ACC112 (cell line): ENCODE measurements at regions not wholly inside any gene's neighbourhood (a gene's known extent, or its start where the extent isn't known, plus 50 kb on each side); places are given as distances from the start of the nearest gene placed in this dataset.

Source experiments
- H2AFZ ChIP-seq: fragments of 200-600 bp; sonication (generic); one replicate; pipeline ENCODE4 v1.6.0; 2017; ENCODE audit warnings: antibody characterized with exemption, low read length; ENCODE audit not compliant: unreplicated experiment
- H3K27ac ChIP-seq: fragments of 200-600 bp; sonication (generic); 2 replicates; pipeline ENCODE4 v1.5.1; 2014; ENCODE audit warnings: low read depth, mild to moderate bottlenecking, antibody characterized with exemption, low read length, moderate library complexity
- H3K27me3 ChIP-seq: fragments of 200-600 bp; sonication (generic); 2 replicates; pipeline ENCODE4 v1.6.1; 2014; ENCODE audit warnings: mild to moderate bottlenecking, antibody characterized with exemption, low read length, moderate library complexity, mixed read lengths; ENCODE audit not compliant: insufficient read depth
- H3K36me3 ChIP-seq: fragments of 200-600 bp; sonication (generic); 2 replicates; pipeline ENCODE4 v1.6.1; 2016; ENCODE audit warnings: mild to moderate bottlenecking, antibody characterized with exemption, low read length, moderate library complexity, mixed read lengths; ENCODE audit not compliant: insufficient read depth
- H3K4me1 ChIP-seq: fragments of 200-600 bp; sonication (generic); one replicate; pipeline ENCODE4 v1.6.1; 2016; ENCODE audit warnings: low read length, mixed read lengths; ENCODE audit not compliant: insufficient read depth, unreplicated experiment, control insufficient read depth
- H3K4me3 ChIP-seq: fragments of 200-600 bp; sonication (generic); 2 replicates; pipeline ENCODE4 v1.5.1; 2014; ENCODE audit warnings: mild to moderate bottlenecking, low read depth, low read length
- H3K79me2 ChIP-seq: fragments of 200-600 bp; sonication (generic); one replicate; pipeline ENCODE4 v1.6.0; 2016; ENCODE audit warnings: low read length; ENCODE audit not compliant: control insufficient read depth, unreplicated experiment, insufficient read depth

DNA sequence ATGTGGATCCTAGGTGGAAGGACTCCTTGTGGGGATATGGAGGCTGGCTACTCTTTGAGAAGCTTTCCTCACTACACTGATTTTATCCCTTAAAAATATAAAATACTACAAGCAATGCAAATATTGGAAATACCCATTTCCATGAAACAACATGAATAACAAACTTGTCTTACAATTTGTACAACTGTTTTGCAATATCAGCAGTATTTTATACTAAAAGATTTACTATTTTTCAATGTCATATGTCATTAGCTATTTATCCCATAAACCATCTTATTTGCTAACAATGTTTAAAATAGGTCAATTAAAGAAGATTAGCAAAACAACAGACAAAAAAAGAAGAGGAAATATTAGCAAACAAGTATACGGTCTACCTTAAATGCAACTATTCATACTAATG is 1674.1 kb downstream of the PCDH7 start:
- no peaks in the 10 kb centered on the region for H3K36me3 ChIP-seq
- no peaks in the 10 kb centered on the region for H3K4me1 ChIP-seq
- no peaks in the 10 kb centered on the region for H3K27me3 ChIP-seq
- no peak overlapping the region for H3K4me3 ChIP-seq
- H3K27ac ChIP-seq: no peak overlapping the region
- H3K79me2 ChIP-seq: no peaks in the 10 kb centered on the region
- no peak overlapping the region for H2AFZ ChIP-seq

DNA sequence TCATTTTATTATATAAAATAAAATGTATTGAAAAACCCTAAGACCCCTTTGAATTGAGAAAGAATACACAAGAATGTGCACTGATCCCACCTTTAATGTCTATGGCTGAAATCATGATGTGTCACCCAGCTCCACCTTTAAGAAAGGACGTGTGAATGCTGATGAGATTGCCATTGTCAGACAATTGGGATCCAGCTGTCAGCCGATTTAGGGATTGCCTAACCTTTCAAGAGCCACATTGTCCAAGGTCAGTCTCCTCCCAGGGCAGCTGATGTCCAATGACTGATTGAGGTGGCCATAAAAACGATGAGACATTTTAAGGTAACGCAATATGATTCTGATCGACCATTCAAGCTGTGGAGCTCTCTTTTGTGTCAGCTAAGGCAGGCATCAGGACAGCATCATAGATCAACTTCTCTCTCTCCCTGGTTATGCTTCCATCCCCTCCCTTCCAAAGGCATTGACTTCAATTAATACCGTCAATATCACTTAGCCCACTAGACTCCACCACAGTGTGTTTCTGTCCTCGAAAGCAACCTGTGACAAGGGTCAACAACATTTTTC is 1676.4 kb downstream of the PCDH7 start:
- Histone ChIP-seq H2AFZ (no peak overlapping the region), H3K79me2 (no peaks in the 10 kb centered on the region), H3K4me3 (no peak overlapping the region), H3K27me3 (no peaks in the 10 kb centered on the region), H3K36me3 (no peaks in the 10 kb centered on the region), H3K27ac (no peak overlapping the region), H3K4me1 (no peaks in the 10 kb centered on the region)

DNA sequence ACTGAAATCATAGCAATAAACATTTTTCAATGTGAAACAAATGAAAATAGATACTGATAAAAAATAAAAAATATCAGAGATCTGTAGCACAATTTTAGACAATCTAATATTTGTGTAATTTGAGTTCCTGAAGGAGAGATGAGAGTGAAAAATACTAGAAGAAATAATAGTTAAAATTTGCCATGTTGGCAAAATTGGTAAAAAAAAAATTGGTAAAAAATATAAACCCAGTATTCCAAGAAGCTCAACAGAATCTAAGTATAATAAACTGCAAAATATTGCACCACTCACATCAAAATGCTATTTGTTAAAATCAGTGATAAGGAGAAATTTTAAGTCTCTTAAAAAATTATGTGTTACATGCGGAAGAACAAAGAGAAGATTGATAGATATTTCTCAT is 1680.7 kb downstream of the PCDH7 start:
- H3K79me2 ChIP-seq: no peaks in the 10 kb centered on the region
- H3K27me3 ChIP-seq: no peaks in the 10 kb centered on the region
- no peaks in the 10 kb centered on the region for H3K4me1 ChIP-seq
- no peaks in the 10 kb centered on the region for H3K36me3 ChIP-seq
- no peak overlapping the region for H3K4me3 ChIP-seq
- H3K27ac ChIP-seq: no peak overlapping the region
- no peak overlapping the region for H2AFZ ChIP-seq

DNA sequence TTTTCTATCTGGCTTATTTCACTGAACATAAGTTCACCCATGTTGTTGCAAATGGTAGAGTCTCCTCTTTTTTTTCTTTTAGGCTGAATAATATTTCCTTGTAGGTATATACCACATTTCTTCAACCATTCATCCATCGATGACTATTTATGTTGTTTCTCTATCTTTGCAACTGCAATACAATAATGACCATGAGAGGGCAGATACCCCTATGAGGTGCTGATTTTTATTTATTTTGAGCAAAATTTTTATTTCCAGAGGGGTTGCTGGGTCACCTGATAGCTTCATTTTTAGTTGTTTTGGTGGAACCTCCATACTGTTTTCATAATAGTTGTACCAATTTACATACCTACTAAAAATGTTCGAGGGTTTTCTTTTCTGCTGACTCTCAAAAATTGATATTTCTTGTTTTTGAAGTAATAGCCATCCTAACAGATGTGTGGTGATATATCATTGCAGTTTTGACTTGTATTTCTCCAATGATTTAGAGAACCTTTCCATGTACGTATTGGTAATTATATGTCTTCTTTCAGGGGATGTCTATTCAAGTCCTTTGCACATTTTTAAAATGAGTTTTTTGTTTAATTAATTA is 1697.0 kb downstream of the PCDH7 start:
- Histone ChIP-seq H3K27me3 (no peaks in the 10 kb centered on the region), H3K36me3 (0 out of 2 replicates have a peak, but pooled peaks cover 4% of the 10 kb centered on the region), H3K79me2 (no peaks in the 10 kb centered on the region), H3K4me3 (no peak overlapping the region), H3K27ac (no peak overlapping the region), H2AFZ (no peak overlapping the region), H3K4me1 (no peaks in the 10 kb centered on the region)

DNA sequence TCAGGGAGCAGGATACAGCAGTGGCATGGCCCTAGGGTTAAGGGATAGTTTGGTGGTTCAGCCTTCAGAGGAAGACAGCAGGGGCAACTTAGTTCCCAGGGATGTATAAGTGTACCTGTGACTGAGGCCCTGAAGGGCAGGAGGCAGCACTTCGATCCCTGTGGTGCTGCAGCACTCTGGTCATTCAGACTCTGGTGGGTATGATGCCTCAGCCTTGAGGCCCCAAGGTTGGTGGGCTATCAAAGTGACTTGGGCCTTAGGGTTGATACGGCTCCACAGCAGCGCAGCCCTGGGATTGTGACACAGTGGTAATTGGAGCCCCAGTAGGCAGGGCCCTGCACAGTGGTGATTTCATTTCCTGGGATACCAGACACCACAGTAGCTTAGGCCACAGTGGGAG is 1703.1 kb downstream of the PCDH7 start:
- Histone ChIP-seq H3K79me2 (no peaks in the 10 kb centered on the region), H3K27me3 (no peaks in the 10 kb centered on the region), H2AFZ (no peak overlapping the region), H3K4me1 (no peaks in the 10 kb centered on the region), H3K36me3 (0 out of 2 replicates have a peak, but pooled peaks cover 4% of the 10 kb centered on the region), H3K27ac (no peak overlapping the region), H3K4me3 (no peak overlapping the region)

DNA sequence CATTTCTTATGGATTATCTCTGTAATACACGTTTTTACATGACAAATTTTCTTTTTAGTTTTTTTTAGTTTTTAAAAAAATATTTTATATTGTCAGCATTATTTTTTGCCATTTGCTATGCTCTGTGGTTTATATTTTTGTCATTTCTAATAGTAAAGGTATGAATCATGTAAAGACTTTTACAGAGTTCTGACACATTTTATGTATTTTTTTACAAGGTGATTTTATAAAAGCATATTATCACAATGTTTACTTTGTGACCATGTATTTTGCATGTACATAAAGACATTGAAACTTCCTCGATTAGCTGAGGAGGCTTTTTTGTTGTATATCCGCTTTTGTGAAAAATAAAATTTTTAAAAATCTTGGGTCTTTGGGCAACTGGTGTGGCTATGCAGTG is 1705.1 kb downstream of the PCDH7 start:
- Histone ChIP-seq H3K27me3 (no peaks in the 10 kb centered on the region), H3K4me1 (no peaks in the 10 kb centered on the region), H3K27ac (no peak overlapping the region), H3K4me3 (no peak overlapping the region), H3K79me2 (no peaks in the 10 kb centered on the region), H3K36me3 (0 out of 2 replicates have a peak, but pooled peaks cover 4% of the 10 kb centered on the region), H2AFZ (no peak overlapping the region)

DNA sequence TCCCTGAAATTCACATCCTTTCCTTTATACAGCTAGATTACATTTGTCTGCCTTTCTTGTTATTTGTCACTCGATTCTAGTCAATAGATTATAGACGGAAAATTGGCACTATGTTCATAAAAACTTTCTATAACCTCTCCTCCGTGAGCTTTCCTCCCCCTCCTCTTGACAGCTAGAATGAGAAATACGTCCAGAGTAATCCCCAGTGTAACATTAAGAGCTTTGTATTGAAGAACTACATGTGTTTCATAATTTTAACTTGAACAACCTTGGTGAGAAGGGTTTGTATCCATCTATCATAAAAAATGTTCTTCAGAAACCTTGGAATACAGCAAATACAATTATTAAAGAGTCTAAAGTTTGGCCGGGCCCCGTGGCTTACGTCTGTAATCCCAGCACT is 1707.4 kb downstream of the PCDH7 start:
- Histone ChIP-seq H3K36me3 (no peaks in the 10 kb centered on the region), H2AFZ (no peak overlapping the region), H3K27me3 (no peaks in the 10 kb centered on the region), H3K27ac (no peak overlapping the region), H3K79me2 (no peaks in the 10 kb centered on the region), H3K4me1 (no peaks in the 10 kb centered on the region), H3K4me3 (no peak overlapping the region)

DNA sequence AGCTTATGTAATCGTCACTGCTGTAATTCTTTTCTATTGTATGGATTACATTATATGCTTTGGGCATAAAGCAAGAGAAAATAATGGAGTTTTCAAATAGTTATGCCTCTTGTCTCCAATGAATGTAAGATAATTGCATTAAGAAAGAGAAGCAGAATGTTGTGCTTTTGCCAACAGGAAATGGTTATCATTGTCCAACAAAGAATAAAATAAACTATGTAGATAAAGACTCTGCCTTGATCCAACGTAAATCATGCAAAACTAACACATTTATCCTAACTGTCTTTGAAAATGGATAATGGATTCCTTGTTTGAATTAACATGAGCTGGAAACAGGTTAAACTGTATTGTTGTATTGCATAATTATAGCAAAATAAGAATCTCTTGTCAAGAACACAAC is 1709.0 kb downstream of the PCDH7 start:
- no peak overlapping the region for H3K4me3 ChIP-seq
- H3K27me3 ChIP-seq: no peaks in the 10 kb centered on the region
- no peak overlapping the region for H2AFZ ChIP-seq

DNA sequence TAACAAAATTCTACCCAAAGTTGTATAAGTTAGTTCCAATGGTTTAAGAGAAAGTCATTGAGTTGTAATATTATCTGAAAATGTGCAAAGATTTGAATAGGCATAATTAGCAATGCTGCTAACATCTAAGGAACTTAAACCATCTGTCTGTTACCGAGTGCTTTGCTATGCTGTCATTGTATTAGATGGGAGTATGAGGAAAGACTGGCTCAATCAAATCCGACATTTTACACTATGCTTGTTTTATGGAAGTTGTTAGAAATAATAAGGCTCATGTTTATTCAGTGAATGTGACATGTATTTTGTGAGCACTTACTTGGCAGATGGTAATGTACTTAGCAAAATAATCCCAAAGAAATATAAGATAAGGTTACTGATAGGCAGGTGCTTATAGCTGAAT is 1715.1 kb downstream of the PCDH7 start:
- no peaks in the 10 kb centered on the region for H3K36me3 ChIP-seq
- H3K4me1 ChIP-seq: no peaks in the 10 kb centered on the region
- no peak overlapping the region for H2AFZ ChIP-seq
- H3K27ac ChIP-seq: no peak overlapping the region
- no peak overlapping the region for H3K4me3 ChIP-seq
- H3K79me2 ChIP-seq: no peaks in the 10 kb centered on the region
- no peaks in the 10 kb centered on the region for H3K27me3 ChIP-seq

More for the DNA sequence above, 1709.0 kb downstream of the PCDH7 start:
- Histone ChIP-seq H3K4me1 (no peaks in the 10 kb centered on the region), H3K79me2 (no peaks in the 10 kb centered on the region), H3K36me3 (no peaks in the 10 kb centered on the region), H3K27ac (no peak overlapping the region)

DNA sequence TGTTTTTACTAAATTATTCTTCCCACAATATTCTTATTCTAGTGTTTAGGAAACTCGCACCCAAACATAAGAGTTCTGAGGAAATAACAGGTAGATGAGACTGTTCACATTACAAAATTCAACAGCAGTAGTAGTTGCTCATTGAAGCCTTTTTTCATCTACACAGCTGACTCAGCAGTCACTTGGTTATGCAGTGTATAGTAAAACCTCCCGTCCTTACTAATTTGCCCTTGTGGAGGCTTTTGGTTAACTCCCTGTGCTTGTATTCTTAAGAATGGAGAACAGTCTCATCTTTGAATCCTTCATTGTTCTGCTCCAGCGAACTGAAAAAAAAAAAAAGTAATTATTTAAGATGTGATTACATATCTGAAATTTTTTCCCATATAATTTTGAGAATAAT is 1716.6 kb downstream of the PCDH7 start:
- Histone ChIP-seq H3K27ac (no peak overlapping the region), H3K4me1 (no peaks in the 10 kb centered on the region), H3K79me2 (no peaks in the 10 kb centered on the region), H3K27me3 (no peaks in the 10 kb centered on the region), H3K36me3 (no peaks in the 10 kb centered on the region), H2AFZ (no peak overlapping the region), H3K4me3 (no peak overlapping the region)

DNA sequence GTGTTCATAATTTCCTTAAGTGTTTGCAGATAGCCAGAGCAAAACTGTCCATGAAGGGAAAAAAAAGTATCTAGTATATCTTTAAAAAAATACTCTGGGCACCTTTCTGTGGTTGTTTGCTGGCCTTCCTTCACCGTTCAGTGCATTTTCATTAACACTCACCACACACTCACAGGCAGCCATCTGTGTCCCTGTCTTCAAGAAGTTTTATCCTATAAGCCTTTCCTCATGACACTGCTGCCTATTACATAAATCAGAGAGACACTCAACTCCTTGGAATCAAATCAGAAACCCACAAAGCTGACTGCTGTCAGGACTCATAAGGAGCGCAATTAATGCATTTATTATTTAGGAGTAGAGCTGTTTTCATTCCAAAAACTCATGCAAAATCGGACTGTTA is 1720.2 kb downstream of the PCDH7 start:
- H3K4me1 ChIP-seq: no peaks in the 10 kb centered on the region
- H3K4me3 ChIP-seq: no peak overlapping the region
- no peaks in the 10 kb centered on the region for H3K36me3 ChIP-seq
- H3K27me3 ChIP-seq: no peaks in the 10 kb centered on the region
- H3K27ac ChIP-seq: no peak overlapping the region
- H3K79me2 ChIP-seq: no peaks in the 10 kb centered on the region
- H2AFZ ChIP-seq: no peak overlapping the region
